Umbilical cord (tissue), 1 donor: ENCODE measurements at regions not wholly inside any gene's neighbourhood (a gene's known extent, or its start where the extent isn't known, plus 50 kb on each side); places are given as distances from the start of the nearest gene placed in this dataset.
"Not testable (repeated sequence)": the region's sequence is repeated elsewhere in the genome, so short reads cannot be mapped to it uniquely, and the experiment has no call there.

Experiments
- DNase-seq: peaks from one replicate; pipeline ENCODE4 v3.0.0-alpha.2; 2015; ENCODE audit warnings: low spot score

DNA sequence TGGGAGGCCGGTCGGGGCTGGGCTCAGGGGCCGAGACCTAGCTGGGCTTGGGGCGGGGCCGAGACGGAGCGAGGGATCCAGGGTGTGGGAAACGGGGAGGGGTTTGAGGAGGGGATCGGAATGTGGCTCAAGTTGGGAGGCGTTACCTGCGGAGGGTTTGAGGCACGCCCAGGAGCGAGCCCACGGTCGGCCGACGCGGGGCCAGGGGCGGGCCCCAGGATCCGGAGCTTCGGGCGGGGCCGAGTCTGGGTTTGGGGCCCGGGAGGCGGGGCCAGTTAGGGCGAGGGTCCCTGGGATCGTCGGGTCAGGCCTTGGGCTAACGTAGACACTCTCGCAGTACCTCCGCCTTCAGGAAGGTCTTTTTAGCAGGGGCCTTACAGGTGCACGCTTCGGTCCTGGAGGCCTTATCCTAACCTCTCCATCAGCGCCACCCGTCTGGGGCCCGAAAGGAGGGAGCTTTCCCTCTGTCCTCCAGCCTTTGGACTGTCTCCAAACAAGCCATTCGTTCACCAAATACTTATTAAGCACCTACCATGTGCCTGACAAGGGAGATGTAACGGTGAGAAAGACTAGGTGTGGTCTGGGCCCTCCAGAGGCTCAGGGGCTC, 228.2 kb upstream of the FRG2C start:
- peak; percentile 85 for DNase-seq

DNA sequence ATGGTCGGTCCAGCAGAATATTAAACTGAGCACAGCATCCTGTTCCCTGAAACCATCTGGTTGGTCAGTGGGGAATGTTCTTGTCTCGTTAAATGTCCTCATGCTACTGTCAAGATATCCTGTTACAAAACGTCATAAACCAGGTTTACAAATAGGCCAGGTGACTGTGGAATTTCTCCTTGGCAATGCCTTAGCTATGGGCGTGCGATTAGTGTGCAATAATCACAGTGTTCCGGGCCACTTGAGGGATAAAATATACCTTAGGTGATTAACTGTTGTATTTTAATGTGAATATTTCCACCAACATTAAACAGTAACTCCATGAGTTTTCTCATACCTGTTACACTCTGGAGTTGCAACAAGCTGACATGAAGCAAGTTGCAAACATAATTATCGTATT, 223.1 kb upstream of the FRG2C start:
- DNase-seq = not testable (repeated sequence)

DNA sequence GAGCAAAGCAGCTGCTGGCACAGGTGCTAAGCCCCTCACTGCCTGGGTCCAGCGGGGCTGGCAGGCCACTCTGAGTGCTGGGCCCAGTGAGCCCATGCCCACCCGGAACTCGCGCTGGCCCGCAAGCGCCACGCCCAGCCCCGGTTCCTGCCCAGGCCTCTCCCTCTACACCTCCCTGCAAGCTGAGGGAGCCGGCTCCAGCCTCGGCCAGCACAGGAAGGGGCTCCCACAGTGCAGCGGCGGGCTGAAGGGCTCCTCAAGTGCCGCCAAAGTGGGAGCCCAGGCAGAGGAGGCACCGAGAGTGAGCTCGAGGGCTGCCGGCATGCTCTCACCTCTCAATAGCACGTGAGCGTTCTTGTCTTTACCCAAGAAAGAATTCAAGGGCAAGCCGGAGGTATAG, 219.5 kb upstream of the FRG2C start:
- not testable (repeated sequence) for DNase-seq

DNA sequence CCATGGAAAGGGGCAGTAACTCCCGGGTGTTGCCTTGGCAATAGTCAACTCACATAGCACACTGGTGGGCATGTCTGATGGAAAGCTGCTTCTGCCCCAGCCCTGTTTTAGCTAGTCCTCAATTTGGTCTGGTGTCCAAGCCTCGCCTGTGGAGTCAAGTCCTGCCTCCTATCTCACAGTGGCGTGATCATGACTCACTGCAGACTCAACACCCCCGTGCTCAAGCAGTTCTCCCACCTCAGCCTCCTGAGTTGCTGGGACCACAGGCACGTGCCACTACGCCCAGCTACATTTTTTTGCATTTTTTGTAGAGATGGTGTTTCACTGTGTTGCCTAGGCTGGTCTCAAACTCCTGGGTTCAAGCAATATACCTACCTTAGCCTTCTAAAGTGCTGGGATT, 218.9 kb upstream of the FRG2C start:
- DNase-seq = not testable (repeated sequence)

DNA sequence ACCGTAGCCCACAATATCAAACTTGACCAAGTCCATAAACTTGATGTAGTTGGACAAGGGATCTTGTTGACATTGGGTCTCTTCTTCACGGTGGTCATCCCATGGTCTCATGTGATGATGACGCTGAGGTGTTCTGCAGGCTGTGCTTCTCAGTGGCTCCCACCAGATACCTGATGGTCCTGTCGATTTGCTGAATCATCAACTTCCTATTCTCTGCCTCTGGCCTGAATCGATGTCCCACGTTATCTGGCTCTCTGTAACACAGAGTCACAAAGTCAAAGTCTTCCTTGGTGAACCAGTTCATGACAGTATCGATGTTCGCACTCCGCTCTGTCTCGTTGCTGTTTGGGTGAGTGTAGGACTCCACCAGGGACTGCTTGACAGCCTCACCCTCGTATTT, 217.2 kb upstream of the FRG2C start:
- DNase-seq = not testable (repeated sequence)

- DNase-seq = not testable (repeated sequence)
Measured at GRCh38 chr3:75453328-75453727, 210.8 kb upstream of the FRG2C start.

- DNase-seq = not testable (repeated sequence)
Measured at GRCh38 chr3:75453839-75454238, 210.3 kb upstream of the FRG2C start.

DNA sequence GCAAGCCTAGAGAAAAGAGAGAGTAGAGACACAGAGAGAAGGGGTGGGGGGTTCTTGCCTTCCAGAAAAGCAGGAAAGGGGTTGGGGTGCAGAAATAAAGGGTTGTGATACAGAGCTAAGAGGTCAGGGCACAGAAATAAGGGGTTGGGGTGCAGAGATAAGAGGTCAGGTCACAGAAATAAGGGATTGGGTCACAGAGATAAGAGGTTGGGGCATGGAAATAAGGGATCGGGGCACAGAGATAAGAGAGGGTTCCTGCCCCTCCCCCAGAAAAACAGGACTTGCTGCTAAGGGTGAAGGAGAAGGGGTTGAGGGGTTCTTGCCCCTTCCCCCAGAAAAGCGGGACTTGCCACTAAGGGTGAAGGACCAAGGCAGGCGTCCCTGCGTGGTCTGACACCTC, 189.6 kb upstream of the FRG2C start:
- DNase-seq = not testable (repeated sequence)

DNA sequence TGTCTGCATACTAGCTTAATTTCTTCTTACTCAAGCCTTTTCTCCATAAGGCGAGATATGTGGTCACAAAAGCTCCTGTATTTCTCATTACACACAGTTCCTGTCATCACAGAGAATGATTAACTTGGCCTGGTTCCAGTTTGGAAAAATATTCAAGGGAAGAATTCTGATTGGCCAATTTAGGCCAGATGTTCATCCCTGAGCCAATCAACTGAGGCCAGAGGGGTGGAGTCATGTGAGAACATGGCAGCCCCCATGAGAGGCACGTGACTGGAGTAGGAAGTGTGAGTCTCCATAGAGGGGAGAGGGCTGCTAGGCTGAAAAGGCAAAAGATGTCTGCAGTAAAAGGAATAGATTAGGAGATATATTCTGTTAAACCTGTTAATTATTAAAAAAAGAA, 167.5 kb upstream of the FRG2C start:
- not testable (repeated sequence) for DNase-seq

- not testable (repeated sequence) for DNase-seq
Measured at GRCh38 chr3:75500357-75500756, 163.8 kb upstream of the FRG2C start.

DNA sequence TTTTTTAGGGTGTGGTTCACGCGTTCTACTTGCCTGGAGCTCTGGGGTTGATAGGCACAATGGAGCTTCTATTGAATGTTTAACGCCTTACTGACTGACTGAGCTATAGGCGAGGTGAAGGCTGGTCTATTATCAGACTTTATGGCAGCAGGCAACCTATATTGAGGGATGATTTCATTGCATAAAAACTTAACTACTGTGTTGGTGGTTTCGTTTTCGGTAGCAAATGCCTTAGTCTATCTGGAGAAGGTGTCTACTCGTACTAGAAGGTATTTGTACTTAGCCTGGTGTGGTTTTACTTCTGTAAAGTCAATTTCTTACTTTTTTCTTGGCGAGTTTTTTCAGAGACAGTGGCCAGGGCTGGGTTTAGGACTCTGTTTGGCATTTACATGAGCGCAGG, 162.0 kb upstream of the FRG2C start:
- not testable (repeated sequence) for DNase-seq

- peak; percentile 25 for DNase-seq
Measured at GRCh38 chr3:75502769-75503756, 161.1 kb upstream of the FRG2C start.

DNA sequence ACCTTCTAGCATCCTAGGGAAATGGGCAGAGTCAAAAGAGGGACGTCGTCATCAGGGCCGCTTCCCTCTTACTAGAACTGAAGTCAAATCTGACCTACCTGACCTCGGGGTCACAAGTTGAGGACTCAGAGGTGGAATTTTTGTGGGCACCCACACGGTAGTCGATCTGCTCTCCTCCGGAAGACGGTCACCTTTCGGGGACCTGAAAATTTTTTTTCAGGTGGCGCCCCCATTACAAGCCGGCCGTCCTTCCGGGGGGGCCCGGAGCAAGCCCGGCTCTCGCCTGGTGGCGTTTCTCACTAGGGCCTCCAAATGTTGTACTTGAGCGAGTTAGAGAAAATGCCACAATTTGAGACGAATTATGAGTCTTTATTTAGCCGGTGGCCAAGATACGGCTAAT, 157.5 kb upstream of the FRG2C start:
- no peak for DNase-seq

- DNase-seq = not testable (repeated sequence)
Measured at GRCh38 chr3:75507956-75508355, 156.2 kb upstream of the FRG2C start.

DNA sequence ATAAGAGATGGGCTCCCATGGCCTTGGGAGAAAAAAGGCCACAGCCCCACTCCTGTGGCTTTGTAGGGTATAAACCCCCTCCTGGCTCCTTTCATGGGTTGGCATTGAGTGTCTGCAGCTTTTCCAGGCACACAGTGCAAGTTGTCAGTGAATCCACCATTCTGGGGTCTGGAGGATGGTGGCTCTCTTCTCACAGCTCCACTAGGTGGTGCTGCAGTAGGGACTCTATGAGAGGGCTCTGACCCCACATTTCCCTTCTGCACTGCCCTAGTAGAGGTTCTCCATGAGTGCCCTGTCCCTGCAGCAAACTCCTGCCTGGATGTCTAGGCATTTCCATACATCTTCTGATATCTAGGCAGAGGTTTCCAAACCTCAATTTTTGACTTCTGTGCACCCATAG, 136.5 kb upstream of the FRG2C start:
- DNase-seq = not testable (repeated sequence)

DNA sequence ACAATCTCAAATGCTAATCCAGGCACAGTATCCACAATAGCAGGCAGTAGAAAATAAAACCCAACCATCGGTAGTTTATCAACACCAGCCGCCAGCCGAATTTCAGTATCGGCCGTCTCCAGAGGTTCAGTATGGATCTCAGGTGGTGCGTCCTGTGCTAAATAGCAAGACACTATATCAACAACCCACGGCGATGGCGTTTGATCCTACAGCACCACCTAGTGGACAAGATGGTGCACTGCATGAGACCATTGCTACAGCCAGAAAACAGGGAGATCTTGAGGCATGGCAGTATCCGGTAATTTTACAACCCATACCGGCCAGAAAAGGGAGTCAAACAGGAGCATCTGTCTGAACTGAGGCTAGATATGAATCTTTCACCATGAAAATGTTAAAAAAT, 112.0 kb upstream of the FRG2C start:
- DNase-seq = not testable (repeated sequence)

DNA sequence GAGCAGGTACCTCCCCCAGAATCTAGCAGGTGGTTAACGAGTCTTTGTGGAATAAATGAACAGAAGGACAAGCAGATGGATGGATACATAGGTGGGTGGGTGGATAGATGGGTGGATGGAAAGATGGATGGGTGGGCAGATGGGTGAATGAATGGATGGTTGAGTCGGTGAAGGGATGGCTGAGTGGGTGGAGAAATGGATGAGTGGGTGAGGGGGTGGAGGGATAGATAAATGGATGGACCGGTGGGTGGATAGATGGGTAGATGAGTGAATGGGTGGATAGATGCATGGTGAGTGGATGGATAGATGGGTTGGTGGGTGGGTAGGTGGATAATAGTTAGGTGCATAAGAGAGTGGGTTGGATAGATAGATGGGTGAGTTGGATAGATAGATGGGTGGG, 99.7 kb upstream of the FRG2C start:
- DNase-seq = not testable (repeated sequence)

DNA sequence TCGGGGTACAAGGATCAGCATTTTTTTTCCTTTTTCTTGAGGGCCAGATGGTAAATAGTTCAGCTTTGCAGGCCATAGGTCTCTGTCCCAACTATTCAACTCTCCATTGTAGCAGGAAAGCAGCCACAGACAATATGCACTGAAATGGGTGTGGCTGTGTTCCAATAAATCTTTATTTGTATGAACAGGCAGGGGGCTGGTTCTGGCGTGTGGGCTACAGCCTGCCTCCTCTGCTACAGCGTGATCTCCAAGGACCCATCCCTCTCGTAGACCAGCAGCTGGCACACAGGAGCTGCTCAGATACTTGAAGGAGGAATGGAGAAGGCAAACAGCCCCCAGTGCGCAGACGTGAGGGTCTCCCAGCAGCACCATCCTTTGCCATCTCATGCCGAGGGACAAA, 91.8 kb upstream of the FRG2C start:
- not testable (repeated sequence) for DNase-seq

GRCh38 chr3:75579091-75579490, 85.0 kb upstream of the FRG2C start:
- DNase-seq = not testable (repeated sequence)

- DNase-seq = not testable (repeated sequence)
Measured at GRCh38 chr3:75579536-75579935, 84.6 kb upstream of the FRG2C start.

DNA sequence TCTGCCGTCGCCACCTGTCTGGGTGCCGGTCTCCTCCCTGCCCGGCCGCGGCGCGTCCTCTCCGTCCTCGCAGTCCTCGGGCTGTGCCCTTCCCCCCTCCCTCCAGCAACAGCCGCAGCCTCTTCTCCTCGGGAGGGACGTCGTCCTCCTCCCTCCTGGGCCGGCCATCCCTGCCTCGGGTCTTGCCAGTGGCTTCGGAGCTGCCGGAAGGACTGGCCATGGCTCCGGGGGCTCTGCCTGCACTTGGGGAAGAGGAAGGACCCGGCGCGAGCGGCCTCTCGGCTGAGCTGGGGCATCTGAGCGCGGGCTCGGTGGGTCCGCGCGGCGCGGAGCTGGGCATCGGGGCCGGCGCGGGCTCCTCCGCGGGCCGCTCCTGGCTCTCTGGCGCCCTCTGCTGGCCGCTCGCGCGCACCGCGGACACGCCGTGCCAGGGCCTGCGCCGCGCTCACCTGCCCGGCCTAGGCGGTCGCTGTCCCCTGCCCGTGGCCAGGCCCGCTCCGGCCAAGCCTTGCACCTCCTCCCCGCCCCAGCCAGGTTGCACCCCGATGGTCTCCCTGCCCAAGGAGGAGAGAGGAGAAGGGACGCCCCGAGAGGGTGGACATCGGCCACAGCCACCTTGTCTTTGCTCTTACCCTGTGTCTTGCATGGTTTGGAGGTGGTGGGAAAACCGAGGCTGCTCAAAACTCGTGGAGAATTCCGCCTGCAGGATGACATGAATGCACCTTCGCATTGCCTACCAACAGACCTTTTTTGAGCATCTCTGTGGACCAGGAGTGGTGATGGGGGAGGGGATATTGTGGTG, 83.9 kb upstream of the FRG2C start:
- DNase-seq = peak; percentile 24

DNA sequence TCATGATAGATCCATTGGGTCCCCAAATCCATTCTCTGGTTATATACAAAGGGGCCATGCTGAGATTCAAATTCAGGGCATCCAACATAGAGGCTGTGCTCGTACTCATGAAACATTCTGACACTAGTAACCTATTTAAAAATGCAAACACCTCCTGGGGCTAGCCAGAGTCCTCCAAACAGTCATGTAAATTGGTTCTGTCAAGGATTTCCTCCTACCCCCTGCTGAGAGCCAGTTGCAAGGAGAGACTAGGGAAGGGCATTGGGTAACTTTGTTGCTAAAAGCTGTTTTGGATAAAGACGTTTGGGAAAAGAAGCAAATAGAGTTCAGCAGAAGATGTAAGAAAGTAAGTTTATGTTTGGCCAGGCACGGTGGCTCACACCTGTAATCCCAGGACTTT, 81.6 kb upstream of the FRG2C start:
- DNase-seq = not testable (repeated sequence)
